HT1080 (cell line): ENCODE measurements at regions not wholly inside any gene's neighbourhood (a gene's known extent, or its start where the extent isn't known, plus 50 kb on each side); places are given as distances from the start of the nearest gene placed in this dataset.

Experiments used
- DNase-seq: peaks from one replicate; pipeline ENCODE4 v3.0.0-alpha.2; 2015; ENCODE audit warnings: low read depth

DNA sequence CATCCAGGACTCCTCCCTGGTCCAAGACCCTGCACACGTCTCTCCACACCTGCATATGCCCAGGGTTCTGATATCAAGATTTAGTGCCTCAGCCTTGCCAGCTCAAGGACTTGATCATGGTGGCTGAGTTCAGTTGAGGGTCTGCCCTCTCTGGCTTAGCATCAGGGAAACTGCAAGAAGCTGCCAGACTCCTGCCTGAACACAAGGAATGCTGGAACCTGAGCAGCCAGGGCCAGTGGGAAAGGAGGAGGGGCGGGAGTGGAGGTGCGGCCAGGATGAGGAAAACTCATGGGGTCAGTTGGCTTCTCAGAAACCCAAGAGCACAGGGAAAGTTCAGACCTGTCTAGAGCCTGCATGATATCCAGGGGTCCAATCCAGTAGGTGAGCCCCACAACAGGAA, 546.1 kb downstream of the BUD13 start:
- DNase-seq = no peak

DNA sequence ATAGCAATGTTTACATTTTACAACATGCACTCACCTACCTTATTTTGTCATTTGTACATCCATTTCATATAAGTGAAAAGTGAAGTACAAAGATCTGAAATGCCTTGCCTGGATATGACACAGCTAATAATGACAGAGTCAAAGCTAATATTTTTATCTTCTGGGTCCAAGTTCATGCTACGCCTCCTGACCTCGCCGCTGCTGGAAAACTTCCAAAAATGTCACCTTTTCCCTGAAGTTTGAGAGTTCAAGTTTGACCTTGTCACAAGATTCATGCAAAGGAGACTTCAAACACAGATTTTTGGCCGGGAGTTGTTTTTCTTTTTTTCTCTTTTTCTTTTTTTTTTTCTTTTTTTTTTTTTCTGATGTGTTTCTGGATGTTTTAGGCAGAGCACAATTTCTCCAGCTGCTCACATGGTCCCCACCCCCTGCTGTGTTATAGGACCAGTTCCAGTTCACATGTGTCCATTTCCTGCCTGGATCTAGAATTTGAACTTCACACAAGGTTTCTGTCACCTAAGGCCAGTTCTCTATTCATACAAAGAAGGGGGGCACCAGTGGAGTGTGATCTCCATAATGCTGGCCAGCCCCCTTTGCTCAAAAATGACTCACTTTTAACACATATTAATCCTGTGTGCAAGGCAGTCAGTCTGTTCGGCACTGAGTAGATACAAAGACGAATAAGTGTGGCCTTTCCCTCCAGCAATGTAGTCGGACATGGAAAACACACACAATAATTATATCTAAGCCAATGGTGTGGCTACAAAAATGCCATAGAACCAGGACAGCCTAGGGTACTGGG, 546.8 kb downstream of the BUD13 start:
- DNase-seq = no peak

DNA sequence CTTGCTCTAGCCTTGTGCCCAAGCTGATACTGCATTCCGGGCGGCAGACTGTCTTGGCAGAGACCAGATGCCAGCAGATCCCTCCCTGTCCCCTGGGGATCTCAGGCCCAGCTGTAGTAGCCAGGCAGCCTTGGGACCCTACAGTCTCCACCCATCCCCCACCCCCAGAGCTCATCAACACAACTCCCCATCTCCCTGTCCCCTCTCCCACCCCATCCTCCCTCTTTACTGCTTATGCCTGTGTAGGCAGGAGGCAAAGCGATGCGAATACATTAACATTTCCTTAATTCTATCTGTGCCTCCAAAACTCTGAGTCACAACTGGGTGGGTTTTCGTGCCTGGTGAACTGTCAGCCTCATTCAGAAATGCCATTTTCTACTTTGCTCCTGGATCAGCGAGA, 547.6 kb downstream of the BUD13 start:
- DNase-seq = no peak

DNA sequence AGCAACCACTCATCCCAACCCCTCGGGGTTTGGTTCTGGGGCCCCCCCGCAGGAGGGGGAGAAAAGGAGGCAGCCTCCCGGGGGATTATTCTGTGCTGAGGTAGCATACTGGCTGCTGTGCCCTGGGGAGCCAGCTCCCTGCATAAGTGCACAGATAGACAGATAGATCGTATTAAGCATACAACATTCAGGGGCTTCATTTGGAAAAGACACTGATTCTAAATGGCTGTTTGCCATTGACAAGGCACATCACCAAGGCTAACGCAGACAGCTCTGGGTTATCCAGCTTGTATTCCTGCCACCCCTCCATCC, 547.9 kb downstream of the BUD13 start:
- no peak for DNase-seq

DNA sequence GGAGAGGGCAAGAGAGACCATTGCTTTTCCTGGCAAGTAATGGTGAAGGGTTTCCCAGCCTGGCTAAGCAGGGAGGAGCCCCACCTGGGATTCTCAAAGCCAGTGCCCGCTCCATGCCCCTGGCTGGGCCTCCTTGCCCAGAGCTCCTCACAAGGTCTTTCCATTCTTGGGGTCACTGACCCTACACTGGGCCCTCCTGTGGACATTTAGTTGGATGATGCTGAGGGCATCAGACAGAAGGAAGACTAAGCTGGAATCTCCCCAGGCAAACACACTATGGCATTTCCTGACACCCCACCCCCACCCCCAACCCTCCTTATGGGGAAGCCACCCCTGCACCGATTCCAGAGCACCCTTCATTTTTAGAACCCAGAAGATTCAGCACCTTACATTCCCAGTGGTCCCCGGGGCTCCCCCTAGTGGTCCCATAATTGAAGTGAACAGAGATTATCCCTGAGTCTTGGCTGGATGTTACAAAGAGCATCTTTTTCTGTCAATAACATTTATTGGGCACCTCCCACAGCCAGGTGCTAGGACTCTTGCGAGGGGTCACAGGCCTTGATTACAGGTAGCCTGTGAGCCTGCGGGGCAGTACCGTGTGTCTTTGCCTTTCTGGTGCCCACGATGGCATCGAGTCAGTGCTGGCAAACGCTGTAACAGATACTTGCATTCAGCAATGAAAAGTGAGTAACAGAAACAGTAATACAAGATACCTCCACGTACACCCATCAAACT, 548.5 kb downstream of the BUD13 start:
- DNase-seq = peak; percentile 10

DNA sequence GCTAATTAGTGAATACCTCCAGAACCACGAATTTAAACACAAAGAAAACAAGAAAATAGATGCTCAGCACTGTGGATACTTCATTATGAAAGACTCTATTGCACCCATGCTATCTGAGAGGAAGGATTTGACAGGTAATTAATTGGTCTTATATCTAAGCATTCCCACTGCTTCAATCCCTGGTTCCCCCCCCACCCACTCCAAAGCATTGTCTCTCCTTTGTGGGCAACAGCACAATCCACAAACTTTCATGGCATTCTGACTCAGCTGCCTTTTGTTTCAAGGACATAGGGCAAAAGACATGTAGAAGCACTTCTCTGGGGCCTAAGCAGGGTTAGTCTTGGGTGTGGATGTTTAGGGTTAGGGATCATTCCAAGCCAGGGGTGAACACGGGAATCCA, 551.4 kb downstream of the BUD13 start:
- DNase-seq = no peak

DNA sequence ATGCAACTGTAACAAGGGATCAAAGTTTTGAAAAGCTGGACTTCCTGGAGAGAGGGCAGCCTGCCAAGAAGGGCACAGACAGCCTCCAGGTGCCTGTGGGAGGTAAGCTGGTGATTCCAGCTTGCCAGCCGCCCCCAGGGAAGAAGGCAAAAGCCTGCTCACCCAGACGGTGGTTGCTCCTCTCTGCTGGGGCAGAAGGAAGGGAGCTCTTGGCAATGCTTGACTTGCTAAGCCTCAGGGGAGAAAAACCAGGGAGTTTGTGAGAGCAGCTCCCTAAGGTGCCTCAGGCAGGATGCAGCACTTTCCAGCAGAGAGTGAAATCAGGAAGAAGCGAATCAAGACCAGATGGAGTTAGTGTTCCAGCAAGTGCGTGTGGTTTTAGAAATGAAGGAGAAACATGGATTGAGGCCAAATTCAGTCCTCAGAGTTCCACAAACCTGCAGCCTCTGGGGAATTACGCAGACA, 553.6 kb downstream of the BUD13 start:
- no peak for DNase-seq

DNA sequence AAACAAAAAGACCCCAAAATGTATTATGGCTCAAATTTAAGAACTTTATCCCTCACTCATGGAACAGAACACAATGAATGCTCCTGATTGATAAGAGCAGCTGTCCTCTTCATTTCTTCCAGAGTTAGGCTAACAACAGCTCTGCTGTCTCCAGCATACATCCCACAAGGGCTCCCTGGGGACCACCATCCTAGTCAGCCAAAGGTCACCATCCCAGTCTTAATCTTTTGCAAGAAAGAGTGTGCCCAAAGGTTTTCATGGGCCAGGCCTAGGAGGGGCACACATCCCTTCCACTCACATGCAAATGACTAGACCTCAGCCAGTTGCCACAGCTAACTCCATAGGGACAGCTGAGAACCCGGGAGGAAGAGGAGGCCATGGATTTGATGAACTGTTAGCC, 555.3 kb downstream of the BUD13 start:
- DNase-seq = no peak

DNA sequence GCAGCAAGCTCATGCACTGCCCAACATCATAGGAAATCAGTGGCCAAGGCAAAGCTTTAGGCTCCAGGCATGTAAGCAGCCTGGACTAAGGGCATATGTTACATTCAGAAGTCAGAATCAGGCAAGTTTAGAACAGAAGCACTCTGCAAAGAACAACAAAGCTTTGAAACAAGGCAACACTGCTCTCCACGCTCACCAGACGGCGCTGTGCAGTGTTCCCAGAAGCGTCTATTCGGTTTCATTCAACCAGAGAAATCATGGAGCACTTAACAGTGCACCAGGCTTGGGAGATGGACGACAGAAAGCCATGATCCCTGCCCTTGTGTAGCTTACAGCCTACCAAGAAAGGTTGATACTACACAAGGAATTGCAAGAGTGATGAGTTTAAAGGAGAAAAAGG, 555.8 kb downstream of the BUD13 start:
- no peak for DNase-seq

DNA sequence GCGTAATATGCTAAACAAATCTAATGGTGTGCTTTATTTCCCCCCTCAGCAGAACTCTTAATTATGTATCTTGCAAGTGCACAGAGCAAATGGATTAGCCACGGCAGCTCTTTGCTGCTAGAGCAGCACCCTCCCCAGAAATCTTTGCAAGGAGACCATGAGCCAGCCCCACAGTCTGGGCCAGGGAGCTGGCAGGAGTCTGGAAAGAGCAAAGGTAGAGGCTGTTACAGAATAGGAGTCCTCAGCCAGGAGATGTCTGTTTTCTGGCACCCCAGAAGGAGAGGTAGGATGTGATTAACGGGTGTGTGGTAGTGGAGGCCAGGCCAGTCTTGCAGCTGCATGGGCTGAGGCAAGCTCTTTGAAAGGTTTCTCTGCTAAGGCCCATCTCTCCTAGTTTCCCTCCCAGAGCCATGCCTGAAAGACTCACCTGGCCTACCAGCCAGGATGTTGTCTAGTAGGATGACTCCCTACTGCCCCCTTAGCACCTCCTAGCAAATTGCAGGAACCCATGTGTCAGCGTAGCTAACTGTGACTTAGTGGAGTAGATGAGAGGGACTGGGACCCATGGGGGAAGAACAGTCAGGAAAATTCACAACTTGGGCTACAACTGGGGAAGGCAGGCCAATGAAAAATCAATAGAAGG, 557.2 kb downstream of the BUD13 start:
- no peak for DNase-seq

DNA sequence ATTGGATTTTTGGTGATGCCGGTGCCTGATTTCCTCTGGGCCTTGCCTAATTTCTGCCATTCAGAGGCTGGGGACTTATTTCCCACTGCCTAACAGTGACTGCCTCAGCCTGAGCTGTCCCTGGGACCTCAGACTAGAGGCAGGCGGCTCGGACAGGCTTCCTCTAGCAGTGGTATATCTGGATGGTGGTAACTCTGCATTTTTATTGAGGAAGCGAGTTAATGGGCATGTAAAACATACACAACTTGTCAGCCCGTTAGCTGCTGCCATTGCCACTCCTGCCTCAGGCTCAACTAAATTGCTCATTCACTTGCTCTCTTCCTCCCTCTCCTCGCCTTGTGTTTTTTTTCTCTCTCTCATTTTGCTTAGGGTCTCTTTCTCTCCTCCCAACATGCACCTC, 561.6 kb downstream of the BUD13 start:
- DNase-seq = no peak

DNA sequence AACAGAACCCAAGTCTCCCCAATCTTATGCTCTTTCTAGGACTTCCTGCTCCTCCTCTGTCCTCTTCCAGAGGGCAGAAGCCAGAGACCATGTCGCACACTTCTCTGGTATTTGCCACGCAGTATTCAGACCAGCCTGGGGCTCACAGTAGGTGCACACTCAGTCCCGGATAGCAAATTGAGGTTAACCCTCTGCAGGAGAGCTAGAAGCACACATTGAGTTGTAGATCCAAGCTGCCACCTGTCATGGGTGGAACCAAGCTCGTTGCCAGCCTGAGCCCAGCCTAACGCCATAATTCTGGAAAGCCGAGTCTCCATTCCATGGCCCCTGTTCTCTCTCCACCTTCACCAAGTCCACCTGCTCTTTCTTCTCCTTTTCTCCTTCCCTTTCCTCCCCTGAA, 562.1 kb downstream of the BUD13 start:
- no peak for DNase-seq

DNA sequence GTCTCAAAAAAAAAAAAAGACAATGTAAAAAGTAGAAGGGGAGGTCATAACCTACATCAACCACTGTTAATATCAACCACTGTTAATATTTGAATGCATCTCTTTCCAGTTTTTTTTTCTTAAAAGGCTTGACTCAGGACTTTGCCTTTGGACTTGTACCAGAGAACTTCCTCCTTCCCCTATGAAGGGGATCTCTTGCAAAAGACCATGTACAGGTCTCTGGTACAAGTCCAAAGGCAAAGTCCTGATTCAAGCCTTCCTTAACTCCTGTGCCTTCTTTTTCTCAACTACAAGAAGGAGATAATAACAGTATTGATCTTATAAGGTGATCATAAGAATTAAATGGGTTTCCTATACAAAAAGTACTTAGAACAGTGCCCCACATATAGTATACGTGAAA, 563.5 kb downstream of the BUD13 start:
- DNase-seq = no peak

DNA sequence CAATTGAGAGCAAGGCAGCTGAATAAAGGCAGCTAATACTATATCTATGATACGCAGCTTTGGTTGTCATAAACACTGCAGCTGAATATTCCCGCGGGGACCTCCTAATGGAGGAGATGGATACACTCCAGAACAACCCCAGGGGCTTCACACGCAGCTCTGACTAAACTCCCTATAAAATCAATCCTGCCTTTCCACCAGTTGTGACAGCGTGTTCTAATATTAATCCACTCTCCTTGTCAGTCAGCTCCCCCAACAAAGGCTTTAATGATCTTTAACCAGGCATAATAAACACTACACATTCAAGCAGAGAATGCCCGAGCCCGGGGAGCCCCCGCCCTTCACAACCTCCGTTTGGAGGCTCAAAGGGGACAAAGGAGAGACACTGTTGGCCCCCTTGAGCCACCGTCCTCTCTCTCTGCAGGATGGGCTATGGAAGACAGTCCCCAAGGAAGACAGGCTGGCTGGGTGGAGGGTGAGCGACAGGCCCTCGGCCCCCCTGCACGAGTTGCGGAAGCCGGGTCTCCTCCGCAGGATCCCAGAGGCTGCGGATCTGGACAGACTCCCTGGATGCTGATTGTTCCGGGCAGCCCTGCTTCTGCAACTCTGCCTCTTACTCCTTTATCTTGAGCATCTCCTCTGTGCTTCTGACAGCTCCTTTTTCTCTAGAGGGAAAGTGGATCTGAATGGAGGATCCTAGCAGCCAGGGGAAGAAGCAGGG, 565.2 kb downstream of the BUD13 start:
- DNase-seq = no peak

DNA sequence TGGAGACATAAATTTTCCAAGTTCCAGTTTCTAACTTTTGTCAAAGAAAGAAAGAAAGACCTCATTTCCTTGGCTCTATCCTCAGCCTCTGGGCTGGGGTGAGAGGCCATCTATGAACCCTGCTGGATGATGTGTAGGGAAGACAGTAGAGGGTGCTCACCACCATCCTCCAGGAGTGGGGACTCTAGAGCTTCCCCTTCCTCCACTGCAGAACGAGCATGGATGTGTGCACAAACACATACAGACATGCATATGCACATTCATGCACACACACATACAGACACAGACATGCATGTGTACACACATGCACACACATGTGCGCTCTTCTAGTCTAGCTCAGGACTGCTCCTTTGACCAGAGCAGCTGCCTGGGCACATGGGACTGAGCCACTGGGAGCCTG, 565.8 kb downstream of the BUD13 start:
- no peak for DNase-seq

DNA sequence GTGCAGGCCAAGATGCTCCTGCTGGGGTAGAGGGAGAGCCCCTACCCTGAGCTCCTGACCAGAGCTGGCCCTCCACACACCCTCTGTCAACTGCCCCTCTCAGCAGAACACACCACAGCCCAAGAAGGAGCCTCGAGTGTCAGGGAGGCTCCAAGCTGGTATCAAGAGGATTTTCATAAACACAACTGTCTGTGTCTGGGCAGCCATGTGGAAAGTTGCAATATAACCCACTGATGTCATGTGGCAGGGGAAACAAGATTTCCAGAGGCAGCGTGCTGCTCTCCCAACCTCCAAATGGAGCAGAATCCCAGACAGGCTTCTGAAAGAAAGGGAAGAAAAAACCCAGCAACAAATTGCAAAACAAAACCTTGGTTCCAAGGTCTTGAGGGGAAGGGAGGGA, 569.9 kb downstream of the BUD13 start:
- DNase-seq = no peak

DNA sequence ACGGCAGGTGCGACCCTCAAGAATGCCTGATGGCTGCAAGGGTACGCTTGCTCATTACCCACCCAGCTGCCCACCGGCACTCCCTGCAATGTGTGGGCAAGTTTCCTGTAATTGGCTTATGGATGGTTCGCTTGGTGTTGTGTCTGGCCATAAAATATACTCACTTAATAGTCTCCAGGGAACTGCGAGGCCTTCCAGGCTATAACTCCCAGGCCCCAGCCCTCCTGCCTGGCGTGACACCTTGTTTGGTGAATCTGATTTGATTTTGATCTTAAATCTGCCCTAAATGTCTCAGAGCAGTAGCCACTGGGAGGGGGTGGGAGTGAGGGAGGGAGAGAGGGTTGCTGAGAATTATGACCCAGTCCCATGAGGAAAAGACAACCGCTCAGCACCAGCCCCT, 572.2 kb downstream of the BUD13 start:
- no peak for DNase-seq

DNA sequence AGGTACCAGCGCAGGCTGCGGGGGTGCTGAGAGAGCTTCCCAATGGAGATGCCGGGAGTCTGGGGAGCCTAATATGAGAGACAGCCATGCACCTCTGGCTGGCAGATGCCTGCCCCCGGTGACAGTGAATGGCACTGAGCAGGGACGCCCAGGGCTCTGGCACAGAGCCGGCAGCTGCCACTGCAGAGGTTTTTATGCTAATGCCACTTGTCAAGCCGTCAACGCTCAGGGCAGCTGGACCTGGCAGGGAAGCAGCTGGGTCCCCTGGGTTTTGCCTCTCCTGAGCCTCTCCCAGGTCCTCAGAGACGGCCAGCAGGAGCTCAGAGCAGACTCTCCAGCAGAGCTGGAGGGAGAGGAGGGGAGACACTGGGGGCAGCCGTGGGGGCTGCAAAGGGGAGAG, 573.6 kb downstream of the BUD13 start:
- DNase-seq = no peak

DNA sequence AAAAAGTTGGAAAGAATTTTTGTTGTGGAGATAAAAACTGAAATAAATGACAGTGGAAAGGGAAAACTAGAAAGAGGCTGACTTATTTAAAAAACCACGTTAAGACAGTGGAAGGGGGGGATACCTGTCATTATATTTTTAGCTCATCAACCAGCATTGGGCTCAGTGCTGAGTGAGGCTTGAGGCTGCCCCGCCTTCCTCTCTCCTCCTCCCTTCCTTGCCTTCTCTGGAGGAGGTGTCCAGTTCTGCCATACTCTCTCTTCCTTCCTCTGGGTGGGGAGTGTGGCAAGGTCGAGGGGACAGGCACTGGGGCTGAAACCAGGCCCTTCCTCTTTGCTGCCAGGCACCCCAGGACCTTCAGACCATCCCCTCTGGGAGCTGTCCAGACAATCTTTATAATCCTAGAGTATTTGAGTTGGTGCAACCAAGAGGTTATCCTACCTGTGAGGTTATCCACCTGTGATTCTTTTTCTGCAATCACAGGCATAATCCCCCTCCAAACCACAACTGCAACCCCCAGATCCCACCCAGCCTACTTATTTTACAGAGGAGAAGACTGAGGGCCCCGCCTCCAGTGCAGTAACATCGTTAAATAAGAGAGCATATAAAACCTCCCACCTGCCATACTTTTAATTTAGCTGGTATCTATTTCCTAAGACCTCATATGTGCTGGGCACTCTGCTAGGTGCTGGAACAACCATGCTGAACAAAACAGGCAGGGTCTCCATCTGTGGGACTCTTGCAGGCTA, 578.5 kb downstream of the BUD13 start:
- DNase-seq = no peak

DNA sequence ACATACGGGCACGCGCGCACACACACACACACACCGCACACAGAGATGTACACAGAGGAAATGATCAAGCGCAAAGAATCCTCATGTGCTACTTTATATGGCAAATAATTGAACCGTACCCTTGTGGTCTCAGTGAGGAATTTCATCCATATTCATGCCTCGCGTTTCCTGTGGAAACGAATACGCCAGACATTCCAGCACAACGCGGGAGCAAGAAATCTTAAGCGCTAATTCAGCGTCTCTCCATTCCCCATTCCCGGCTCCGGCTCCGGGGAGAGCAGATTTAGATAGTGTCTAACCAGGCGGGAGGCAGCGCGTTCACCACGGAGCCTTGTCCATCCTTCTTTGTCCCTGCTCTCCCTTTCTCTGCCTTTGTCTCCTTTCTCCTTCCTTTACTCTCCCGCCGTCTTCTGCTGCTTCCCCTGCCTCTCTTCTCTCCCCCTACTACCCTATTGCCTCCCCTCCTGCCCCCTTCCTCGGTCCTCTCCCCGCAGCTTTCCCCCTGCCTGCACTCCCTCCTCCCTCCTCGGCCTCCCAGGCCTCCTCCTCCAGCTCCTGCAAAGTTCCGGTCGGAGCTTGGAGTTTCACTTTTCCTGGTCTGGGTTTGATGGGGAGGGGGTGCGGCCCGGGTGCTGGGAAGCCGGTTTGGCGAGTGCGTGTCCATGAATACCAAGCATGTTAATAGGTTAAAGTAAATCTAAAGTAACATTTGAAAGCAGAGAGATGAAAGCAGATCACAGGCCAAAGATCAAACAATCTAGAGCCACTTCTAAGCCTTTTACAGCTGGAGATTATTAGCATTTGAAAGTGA, 579.3 kb downstream of the BUD13 start:
- DNase-seq = peak; percentile 13
